ENCODE measurements at regions not wholly inside any gene's neighbourhood (a gene's known extent, or its start where the extent isn't known, plus 50 kb on each side); places are given as distances from the start of the nearest gene placed in this dataset.

DNA sequence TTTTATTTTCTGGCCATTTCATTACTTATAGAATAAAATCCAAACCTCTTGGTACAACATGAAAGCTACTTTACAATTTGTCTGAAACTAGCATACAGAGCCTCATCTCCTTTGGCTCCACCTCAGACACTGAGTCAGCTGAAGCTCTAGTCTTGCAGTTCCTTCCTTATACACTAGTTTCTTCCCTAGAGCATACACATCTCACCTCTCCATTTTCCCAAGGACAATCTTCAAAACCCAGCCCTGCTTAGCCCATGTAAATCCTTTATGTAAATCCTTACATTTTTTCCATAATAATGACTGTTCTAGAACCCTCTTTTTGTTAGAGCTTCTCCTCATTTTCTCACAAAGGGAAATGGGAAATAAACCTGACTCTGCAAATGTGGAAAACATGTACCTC lies 463.4 kb downstream of the SLC16A7 start:
- TF ChIP-seq, protein P1, sequence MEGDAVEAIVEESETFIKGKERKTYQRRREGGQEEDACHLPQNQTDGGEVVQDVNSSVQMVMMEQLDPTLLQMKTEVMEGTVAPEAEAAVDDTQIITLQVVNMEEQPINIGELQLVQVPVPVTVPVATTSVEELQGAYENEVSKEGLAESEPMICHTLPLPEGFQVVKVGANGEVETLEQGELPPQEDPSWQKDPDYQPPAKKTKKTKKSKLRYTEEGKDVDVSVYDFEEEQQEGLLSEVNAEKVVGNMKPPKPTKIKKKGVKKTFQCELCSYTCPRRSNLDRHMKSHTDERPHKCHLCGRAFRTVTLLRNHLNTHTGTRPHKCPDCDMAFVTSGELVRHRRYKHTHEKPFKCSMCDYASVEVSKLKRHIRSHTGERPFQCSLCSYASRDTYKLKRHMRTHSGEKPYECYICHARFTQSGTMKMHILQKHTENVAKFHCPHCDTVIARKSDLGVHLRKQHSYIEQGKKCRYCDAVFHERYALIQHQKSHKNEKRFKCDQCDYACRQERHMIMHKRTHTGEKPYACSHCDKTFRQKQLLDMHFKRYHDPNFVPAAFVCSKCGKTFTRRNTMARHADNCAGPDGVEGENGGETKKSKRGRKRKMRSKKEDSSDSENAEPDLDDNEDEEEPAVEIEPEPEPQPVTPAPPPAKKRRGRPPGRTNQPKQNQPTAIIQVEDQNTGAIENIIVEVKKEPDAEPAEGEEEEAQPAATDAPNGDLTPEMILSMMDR (IDR thresholded peaks at IDR 0.05) = no peak
- TF ChIP-seq POLR2A (IDR thresholded peaks at IDR 0.05) = no peak
